ENCODE measurements at regions not wholly inside any gene's neighbourhood (a gene's known extent, or its start where the extent isn't known, plus 50 kb on each side); places are given as distances from the start of the nearest gene placed in this dataset.

GRCh38 chr13:65057986-65058385 lies 2172.2 kb downstream of the PCDH9 start:
- in situ Hi-C loops (cut with HindIII; ENCODE audit: extremely low pct_ligation_motif_present, low pct_unique_long_range_greater_than_20kb) (no loop called here), intact Hi-C loops (cut with micrococcal nuclease; ENCODE audit: unreplicated experiment) (no loop called here)
- Histone ChIP-seq H3K79me2 (ENCODE audit: insufficient read depth, low read length) (no peaks in the 10 kb centered on the region), H2AFZ (ENCODE audit: low read length) (no peak overlapping the region), H3K4me3 (replicated peaks in 1 of 3; ENCODE audit: insufficient read depth in 1 of 3, low read depth in 2 of 3, low read length in 3 of 3) (no peak overlapping the region), H3K4me1 (ENCODE audit: insufficient read depth, low read length) (no peaks in the 10 kb centered on the region), H3K27ac (ENCODE audit: extremely low read length, insufficient read depth, low read length) (no peak overlapping the region), H3K4me2 (ENCODE audit: low read depth, low read length) (no peak overlapping the region), H4K20me1 (ENCODE audit: insufficient read depth, low read length) (no peaks in the 10 kb centered on the region), H3K36me3 (replicated peaks in 1 of 2; ENCODE audit: control insufficient read depth in 1 of 2, insufficient read depth in 2 of 2, low read length in 2 of 2) (no peaks in the 10 kb centered on the region), H3K9ac (ENCODE audit: insufficient read depth, low read depth, low read length) (no peak overlapping the region), H3K9me3 (ENCODE audit: low read length) (no peaks in the 10 kb centered on the region), H3K27me3 (ENCODE audit: control insufficient read depth in 1 of 2, insufficient read depth in 2 of 2, low read length in 2 of 2) (no peaks in the 10 kb centered on the region)
- 1% methylated on average over 3 of the region's 3 CpGs for WGBS (ENCODE audit: low lambda C conversion rate)
- ChIA-PET POLR2A (no interaction called here), CTCF (ENCODE audit: low intra/inter-chr PET ratio, low total read pairs) (no interaction called here)
- BruUV-seq (replicated peaks) = no TSS peak
- TF ChIP-seq ZNF367 (CRISPR knock-in tag; IDR thresholded peaks at IDR 0.05; ENCODE audit: borderline replicate concordance) (no peak), ZBTB8A (CRISPR knock-in tag; IDR thresholded peaks at IDR 0.05; ENCODE audit: borderline replicate concordance, low read depth) (no peak), CHD2 (IDR thresholded peaks at IDR 0.05; ENCODE audit: low read depth, low read length) (no peak), ZKSCAN8 (CRISPR knock-in tag; IDR thresholded peaks at IDR 0.05; ENCODE audit: borderline replicate concordance) (no peak), FOXM1 (CRISPR knock-in tag; IDR thresholded peaks at IDR 0.05) (no peak), RARA (CRISPR knock-in tag; IDR thresholded peaks at IDR 0.05) (no peak), KDM5A (IDR thresholded peaks at IDR 0.05; ENCODE audit: borderline replicate concordance, low read length) (no peak), ZNF275 (CRISPR knock-in tag; IDR thresholded peaks at IDR 0.05; ENCODE audit: borderline replicate concordance) (no peak), IKZF4 (CRISPR knock-in tag; IDR thresholded peaks at IDR 0.05; ENCODE audit: borderline replicate concordance, low read depth, not compliant biosample characterization) (no peak), ZNF496 (CRISPR knock-in tag; IDR thresholded peaks at IDR 0.05; ENCODE audit: insufficient replicate concordance) (no peak), ZNF563 (CRISPR knock-in tag; IDR thresholded peaks at IDR 0.05) (no peak), ZFP41 (CRISPR knock-in tag; IDR thresholded peaks at IDR 0.05; ENCODE audit: borderline replicate concordance) (no peak), CC2D1A (CRISPR knock-in tag; IDR thresholded peaks at IDR 0.05) (no peak), ZNF224 (CRISPR knock-in tag; IDR thresholded peaks at IDR 0.05) (no peak)
- TF ChIP-seq, protein P1, sequence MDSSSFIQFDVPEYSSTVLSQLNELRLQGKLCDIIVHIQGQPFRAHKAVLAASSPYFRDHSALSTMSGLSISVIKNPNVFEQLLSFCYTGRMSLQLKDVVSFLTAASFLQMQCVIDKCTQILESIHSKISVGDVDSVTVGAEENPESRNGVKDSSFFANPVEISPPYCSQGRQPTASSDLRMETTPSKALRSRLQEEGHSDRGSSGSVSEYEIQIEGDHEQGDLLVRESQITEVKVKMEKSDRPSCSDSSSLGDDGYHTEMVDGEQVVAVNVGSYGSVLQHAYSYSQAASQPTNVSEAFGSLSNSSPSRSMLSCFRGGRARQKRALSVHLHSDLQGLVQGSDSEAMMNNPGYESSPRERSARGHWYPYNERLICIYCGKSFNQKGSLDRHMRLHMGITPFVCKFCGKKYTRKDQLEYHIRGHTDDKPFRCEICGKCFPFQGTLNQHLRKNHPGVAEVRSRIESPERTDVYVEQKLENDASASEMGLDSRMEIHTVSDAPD (CRISPR knock-in tag; IDR thresholded peaks at IDR 0.05) = no peak
- TF ChIP-seq, protein P2, sequence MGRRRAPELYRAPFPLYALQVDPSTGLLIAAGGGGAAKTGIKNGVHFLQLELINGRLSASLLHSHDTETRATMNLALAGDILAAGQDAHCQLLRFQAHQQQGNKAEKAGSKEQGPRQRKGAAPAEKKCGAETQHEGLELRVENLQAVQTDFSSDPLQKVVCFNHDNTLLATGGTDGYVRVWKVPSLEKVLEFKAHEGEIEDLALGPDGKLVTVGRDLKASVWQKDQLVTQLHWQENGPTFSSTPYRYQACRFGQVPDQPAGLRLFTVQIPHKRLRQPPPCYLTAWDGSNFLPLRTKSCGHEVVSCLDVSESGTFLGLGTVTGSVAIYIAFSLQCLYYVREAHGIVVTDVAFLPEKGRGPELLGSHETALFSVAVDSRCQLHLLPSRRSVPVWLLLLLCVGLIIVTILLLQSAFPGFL (CRISPR knock-in tag; IDR thresholded peaks at IDR 0.05) = no peak
- no peak for FAIRE-seq
- DNase-seq (ENCODE audit: low spot score) = no peak
- no peak for ATAC-seq
